Right atrium auricular region (tissue), 2 donors: ENCODE measurements at regions not wholly inside any gene's neighbourhood (a gene's known extent, or its start where the extent isn't known, plus 50 kb on each side); places are given as distances from the start of the nearest gene placed in this dataset.

Source experiments
- DNase-seq: peaks from one replicate; pipeline ENCODE4 v3.0.0-alpha.2; 2019; ENCODE audit warnings: low spot score
- H3K27ac ChIP-seq, 2 donors: fragments of 200-600 bp; sonication (generic); 1 replicate in 1 of 2; 2 replicates in 1 of 2; pipeline ENCODE4 v1.5.1; 2016 to 2019
- H3K27me3 ChIP-seq, 2 donors: fragments of 200-600 bp; sonication (generic); one replicate each; pipeline versions ENCODE4 v1.5.1 to v1.6.0; 2017 to 2019
- H3K36me3 ChIP-seq: fragments of 200-600 bp; sonication (generic); one replicate; pipeline ENCODE4 v1.5.1; 2016
- H3K4me1 ChIP-seq, 2 donors: fragments of 200-600 bp; sonication (generic); one replicate each; pipeline versions ENCODE4 v1.5.1 to v1.6.0; 2017 to 2019
- H3K4me3 ChIP-seq, 2 donors: fragments of 200-600 bp; sonication (generic); 1 replicate in 1 of 2; 2 replicates in 1 of 2; pipeline ENCODE4 v1.5.1; 2017 to 2019; ENCODE audit warnings: mild to moderate bottlenecking in 1 of 2, moderate library complexity in 1 of 2
- H3K9me3 ChIP-seq, 2 donors: fragments of 200-600 bp; sonication (generic); one replicate each; pipeline ENCODE4 v1.5.1; 2019
- TF ChIP-seq, protein P1 (sequence below), 2 donors: fragments of 200-600 bp; sonication (generic); IDR thresholded peaks; one replicate each; pipeline ENCODE4 v1.5.1; 2019; ENCODE audit warnings: antibody characterized with exemption in 2 of 2

DNA sequence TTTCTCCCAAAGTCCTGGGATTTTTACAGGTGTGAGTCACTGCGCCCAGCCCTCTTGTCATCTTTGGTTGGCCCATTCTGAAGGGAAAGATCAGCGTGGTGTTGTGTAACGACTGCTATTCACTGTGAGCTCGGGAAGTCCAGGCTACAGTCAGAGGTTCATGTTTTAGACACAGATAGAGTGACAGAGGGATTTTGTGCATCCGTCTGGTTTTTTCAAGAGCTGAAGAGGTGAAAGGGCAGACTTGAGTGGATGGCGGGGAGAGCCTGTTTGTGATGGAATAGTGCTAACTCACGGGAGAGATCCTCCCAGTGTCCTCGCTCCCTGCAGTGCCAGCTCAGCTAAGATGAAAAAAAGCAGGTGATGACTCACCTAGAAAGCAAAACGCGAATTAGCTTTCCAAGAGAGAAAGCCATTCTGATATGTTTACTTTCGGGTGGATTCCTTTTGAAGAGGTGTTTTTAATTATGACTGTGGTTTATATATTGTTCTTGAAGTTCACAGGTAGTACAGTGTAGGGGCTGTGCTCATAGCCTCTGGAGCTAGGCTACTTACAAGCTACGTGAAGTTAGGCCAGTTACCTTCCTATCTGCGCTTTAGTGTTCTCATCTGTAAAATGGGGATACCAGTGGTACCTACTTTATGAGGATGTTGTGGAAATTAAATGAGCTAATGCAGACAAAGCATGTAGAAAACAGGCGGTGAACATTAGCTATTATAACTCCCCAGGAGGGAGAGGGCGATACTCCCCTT, 67.2 kb downstream of the C11orf91 start:
- DNase-seq = no peak
- Histone ChIP-seq H3K27me3 (no peaks in the 10 kb centered on the region), H3K4me1 (no peaks in the 10 kb centered on the region), H3K9me3 (no peaks in the 10 kb centered on the region), H3K36me3 (no peaks in the 10 kb centered on the region), H3K27ac (no peak overlapping the region), H3K4me3 (no peak overlapping the region)
- TF ChIP-seq, protein P1, sequence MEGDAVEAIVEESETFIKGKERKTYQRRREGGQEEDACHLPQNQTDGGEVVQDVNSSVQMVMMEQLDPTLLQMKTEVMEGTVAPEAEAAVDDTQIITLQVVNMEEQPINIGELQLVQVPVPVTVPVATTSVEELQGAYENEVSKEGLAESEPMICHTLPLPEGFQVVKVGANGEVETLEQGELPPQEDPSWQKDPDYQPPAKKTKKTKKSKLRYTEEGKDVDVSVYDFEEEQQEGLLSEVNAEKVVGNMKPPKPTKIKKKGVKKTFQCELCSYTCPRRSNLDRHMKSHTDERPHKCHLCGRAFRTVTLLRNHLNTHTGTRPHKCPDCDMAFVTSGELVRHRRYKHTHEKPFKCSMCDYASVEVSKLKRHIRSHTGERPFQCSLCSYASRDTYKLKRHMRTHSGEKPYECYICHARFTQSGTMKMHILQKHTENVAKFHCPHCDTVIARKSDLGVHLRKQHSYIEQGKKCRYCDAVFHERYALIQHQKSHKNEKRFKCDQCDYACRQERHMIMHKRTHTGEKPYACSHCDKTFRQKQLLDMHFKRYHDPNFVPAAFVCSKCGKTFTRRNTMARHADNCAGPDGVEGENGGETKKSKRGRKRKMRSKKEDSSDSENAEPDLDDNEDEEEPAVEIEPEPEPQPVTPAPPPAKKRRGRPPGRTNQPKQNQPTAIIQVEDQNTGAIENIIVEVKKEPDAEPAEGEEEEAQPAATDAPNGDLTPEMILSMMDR (IDR thresholded peaks at IDR 0.05) = no peak

DNA sequence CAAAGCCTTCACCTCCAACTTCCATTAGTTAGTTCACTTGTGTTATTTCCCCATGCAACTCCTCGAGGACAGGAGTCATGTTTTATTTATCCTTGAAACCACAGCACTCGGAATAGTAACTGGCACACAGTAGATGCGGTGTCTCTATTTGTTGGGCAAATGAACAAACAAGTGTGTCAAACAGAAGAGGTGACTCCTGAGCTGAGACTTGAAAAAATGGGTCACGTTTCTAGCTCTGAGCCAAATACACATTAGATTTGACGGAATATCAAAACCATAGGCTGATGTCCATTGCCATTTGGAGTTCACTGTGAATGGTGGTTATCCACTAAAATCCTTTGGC, 68.9 kb downstream of the C11orf91 start:
- Histone ChIP-seq H3K27ac (no peak overlapping the region), H3K36me3 (no peaks in the 10 kb centered on the region), H3K4me1 (no peaks in the 10 kb centered on the region), H3K9me3 (no peaks in the 10 kb centered on the region), H3K27me3 (no peaks in the 10 kb centered on the region), H3K4me3 (no peak overlapping the region)
- no peak for DNase-seq
- TF ChIP-seq, protein P1 (IDR thresholded peaks at IDR 0.05) = no peak

DNA sequence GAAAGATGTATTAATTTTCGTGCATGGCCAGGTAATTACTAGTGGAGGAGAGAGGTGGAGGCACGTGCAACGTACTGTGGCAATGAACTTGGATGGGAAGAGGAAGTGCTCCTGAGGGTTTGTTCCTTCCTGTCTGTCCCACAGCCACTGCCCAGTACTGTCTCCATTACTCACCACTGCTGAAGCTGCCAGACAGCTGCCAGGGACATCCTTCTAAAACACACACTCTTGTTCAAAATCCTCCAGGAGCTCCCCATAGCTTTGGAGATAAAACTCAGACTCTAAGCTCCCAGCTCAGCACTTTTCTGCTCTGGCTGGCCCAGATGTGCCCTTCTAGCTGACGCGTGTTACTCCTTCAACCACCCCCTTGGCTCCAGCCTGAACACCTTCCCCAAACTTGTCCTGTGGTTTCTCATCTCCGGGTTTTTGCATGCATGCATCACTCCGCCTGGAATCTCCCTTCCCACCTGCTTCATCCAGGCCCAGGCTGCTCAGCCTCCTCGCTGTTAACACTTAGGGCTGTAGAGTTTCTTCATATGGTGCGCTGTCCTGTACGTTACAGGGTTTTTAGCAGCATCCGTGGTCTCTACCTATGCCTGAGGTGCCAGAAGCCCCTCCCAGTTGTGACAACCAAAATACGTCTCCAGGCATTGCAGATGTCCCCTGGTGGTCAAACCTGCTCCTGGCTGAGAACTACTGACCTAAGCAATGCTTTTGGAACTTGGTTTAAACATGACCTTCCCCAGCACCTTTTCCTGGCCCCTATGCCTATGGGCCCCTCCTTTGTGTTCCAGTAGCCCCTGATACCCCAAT, 69.5 kb downstream of the C11orf91 start:
- Histone ChIP-seq H3K4me3 (no peak overlapping the region), H3K27me3 (no peaks in the 10 kb centered on the region), H3K36me3 (no peaks in the 10 kb centered on the region), H3K4me1 (no peaks in the 10 kb centered on the region), H3K9me3 (no peaks in the 10 kb centered on the region), H3K27ac (no peak overlapping the region)
- TF ChIP-seq, protein P1 (IDR thresholded peaks at IDR 0.05) = no peak
- no peak for DNase-seq

DNA sequence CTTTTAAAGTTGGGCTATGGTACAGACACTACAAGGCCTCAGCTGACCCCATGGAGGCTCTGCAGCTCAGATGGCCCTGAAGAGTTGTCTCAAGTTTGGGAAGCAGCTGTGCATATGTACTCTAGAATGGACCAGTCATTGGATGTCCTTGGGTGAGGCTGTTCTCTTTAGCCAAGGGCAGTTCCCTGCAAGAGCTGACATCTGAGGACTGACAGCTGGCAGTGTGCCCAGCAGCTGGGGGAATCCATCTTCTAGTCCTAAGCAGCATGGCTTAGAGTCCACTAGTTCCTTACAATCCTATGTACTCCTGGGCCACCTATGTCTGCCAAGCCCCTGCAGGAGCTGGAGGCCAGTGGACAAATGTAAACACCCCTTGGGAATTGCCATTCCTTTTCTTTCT, 76.5 kb downstream of the C11orf91 start:
- peaks cover 0 to 6% of the 10 kb centered on the region in 2 donors for H3K4me1 ChIP-seq
- no peak for DNase-seq
- H3K36me3 ChIP-seq = no peaks in the 10 kb centered on the region
- no peaks in the 10 kb centered on the region for H3K9me3 ChIP-seq
- no peaks in the 10 kb centered on the region for H3K27me3 ChIP-seq
- TF ChIP-seq, protein P1 (IDR thresholded peaks at IDR 0.05) = no peak
- H3K4me3 ChIP-seq = no peak overlapping the region
- no peak overlapping the region for H3K27ac ChIP-seq

DNA sequence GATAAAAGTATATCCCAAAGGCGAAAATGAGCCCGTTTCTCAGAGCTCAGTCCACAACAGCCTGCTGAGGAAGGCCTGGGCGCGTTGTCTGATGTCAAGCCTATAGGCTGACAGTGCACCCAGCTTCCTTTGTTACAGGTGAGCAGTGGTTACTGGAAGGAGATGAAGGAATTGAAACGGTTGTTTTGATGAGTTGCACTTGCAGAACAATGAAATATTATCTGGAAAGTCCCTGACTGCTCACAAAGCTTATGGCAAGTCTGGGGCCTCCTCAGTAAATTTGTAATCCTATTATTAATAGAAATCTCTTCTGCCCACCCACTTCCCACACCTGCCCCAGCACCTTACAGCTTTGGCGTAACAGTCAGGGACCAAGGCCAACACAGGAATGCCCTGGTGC, 77.8 kb downstream of the C11orf91 start:
- no peaks in the 10 kb centered on the region for H3K27me3 ChIP-seq
- H3K4me1 ChIP-seq = peaks cover 0 to 6% of the 10 kb centered on the region in 2 donors
- no peak overlapping the region for H3K27ac ChIP-seq
- TF ChIP-seq, protein P1 (IDR thresholded peaks at IDR 0.05) = no peak
- no peaks in the 10 kb centered on the region for H3K9me3 ChIP-seq
- no peak for DNase-seq
- H3K4me3 ChIP-seq = no peak overlapping the region
- no peaks in the 10 kb centered on the region for H3K36me3 ChIP-seq
